ENCODE measurements at regions not wholly inside any gene's neighbourhood (a gene's known extent, or its start where the extent isn't known, plus 50 kb on each side); places are given as distances from the start of the nearest gene placed in this dataset.
A peak's percentile ranks its signal among the peaks of the same experiment; 100 is the strongest.
"Not testable (repeated sequence)": the region's sequence is repeated elsewhere in the genome, so short reads cannot be mapped to it uniquely, and the experiment has no call there.

DNA sequence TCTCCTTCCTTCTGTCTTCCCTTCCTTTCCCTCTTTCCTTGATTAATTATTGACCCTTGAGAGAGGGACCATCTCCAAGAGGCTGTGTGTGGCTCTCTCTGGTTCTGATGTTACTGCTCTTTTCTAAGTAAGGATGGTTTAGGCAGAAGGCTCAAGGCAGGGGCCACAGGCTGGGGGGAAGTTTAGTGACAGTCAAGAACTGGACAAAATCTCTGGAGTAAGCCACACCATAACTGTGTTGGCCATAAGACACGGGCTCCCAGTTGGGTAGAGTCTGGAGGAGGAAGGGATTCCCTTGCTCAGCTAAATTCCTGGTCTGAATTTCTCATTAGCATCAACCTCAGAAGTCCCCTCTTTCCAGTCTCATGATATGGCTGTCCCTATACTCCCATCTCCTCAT is 74.7 kb downstream of the BUD13 start:
- no peak for DNase-seq (ENCODE audit: low read depth in 2 of 2)

DNA sequence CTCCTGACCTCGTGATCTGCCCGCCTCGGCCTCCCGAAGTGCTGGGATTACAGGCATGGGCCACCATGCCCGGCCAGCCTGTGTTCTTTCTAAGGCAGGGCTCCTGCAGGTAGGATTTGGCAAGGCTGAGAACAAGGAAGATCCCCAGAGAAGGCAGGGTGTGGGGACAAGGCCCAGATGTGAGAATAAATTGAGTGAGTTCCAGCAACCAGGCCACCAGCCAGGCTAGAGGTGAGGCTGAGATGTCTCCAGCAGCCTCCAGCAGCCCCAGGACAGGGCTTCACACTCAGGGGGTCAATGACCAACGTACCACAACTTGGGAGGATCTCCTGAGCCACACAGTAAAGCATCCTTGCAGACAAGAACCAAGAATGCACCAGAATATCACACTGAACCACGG is 75.1 kb downstream of the BUD13 start:
- no peak for DNase-seq (ENCODE audit: low read depth in 2 of 2)

DNA sequence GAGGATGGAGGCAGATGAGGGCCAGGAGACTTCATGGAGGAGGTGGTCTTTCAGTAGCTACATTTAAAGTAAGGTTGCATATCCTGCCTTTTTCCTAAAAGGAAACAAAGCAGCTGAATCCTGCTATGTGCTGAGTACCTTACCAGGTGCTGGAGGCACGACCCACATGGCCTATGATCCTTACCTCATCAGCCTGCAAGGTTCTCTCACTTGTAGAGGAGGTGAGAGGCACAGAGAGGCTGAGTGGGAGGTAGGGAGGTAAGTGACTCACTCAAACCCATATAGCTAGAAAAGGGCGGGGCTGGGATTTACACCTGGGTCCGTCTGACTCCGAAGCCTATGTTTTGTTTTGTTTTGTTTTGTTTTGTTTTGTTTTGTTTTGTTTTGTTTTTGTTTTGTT is 75.8 kb downstream of the BUD13 start:
- no peak for DNase-seq (ENCODE audit: low read depth in 2 of 2)

DNA sequence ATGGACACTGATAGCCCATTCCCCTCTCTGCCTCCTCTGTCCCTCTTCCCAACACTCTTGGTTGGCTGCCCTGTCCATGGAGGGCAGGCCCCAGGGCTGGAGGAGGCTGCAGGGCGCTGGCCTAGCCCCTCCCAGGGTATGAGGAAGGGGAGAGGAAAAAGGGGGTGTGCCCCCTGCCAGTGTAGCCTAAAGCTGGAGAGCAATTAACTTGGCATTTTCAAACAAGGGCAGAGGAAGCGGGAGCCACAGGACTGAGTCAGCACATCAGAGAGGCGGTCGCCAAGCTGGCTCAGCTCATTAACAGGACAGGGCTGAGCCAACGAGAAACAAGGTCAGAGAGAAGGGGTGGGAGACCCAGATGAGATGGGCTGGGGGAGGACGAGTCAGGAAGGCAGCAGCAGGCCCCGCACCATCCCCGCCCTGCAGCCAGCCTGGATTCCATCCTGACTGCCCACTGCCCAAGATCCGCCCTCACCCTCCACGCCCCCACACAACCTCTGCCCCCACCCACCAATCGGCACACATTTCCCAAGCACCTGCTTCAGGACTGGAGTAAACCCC is 76.3 kb downstream of the BUD13 start:
- no peak for DNase-seq (ENCODE audit: low read depth in 2 of 2)

DNA sequence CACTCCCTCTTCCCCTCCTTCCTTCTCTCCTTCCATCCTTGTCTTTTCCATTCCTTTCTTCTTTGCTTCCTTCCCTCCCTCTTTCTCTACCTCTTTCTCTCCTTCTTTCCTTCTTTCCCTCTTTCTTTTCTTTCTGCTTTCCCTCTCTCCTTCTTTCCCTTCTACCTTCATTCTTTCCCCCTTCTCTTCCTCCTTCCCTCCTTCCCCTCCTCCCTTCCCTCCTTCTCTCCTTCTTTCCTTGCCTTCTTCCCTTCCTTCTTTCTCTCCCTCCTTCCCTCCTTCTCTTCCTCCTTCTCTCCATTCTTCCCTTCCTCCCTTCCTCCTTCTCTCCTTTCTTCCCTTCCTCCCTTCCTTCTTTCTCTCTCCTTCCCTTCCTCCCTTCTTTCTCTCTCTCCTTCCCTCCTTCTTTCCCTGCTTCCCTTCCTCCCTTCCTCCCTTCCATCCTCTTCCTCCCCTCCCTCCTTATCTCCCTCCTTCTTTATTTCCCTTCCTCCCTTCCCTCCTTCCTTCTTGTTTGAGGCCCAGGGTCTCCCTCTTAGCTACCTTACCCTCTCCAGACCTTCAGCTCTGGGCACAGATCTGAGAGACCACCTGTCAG is 77.0 kb downstream of the BUD13 start:
- DNase-seq (ENCODE audit: low read depth in 2 of 2) = no peak

DNA sequence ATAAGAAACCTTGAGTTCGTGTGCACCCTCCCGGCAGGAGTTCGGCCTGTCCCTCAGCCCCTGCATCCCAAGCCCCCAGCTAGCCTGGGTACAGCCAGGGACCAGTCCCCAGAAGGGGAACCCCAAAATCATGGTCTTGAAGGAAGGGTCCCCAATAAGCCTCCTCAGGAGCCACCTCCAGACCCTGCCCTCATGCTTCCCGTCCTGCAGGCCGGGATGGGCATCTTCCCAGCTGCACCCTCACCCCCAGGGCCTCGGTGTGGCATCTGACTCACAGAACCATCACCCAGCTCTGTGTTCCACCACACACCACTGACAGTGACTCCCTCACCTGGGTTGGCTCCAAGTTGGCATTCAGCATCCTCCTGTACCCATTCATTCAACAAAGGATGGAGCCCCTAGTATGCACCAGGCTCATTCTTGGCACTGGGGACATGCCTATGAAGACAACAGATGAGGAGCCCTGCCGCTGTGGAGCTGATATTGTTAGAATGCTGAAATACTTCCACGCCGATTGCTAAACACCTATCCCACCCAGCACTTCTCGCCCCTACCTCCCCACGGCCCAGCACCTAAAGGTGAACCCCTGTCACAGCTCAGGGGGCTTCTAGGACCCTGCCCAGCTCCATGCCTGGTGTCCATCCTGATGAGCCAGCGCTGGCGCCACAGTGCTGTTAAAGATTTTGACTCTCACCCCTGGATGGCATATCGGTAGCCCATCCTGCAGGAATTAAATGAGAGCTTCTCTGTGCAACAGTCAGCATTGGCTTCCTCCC is 77.8 kb downstream of the BUD13 start:
- DNase-seq (ENCODE audit: low read depth in 2 of 2) = no peak

DNA sequence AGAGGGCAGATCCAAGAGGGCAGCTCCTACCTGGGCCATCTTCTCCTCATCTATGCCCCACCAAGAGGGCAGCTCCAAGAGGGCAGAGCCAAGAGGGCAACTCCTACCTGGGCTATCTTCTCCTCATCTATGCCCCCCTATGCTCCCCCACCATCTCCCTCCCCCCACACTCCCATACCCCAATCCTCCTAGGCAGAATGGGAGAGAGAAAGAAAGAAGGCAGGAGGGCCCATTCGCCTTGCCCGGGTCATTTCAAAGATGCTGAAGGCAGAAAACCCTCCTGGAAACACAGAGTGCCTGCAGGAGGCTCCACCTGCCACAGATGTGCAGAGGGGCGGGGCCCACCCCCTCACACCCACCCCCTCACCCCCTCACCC is 78.5 kb downstream of the BUD13 start:
- no peak for DNase-seq (ENCODE audit: low read depth in 2 of 2)

DNA sequence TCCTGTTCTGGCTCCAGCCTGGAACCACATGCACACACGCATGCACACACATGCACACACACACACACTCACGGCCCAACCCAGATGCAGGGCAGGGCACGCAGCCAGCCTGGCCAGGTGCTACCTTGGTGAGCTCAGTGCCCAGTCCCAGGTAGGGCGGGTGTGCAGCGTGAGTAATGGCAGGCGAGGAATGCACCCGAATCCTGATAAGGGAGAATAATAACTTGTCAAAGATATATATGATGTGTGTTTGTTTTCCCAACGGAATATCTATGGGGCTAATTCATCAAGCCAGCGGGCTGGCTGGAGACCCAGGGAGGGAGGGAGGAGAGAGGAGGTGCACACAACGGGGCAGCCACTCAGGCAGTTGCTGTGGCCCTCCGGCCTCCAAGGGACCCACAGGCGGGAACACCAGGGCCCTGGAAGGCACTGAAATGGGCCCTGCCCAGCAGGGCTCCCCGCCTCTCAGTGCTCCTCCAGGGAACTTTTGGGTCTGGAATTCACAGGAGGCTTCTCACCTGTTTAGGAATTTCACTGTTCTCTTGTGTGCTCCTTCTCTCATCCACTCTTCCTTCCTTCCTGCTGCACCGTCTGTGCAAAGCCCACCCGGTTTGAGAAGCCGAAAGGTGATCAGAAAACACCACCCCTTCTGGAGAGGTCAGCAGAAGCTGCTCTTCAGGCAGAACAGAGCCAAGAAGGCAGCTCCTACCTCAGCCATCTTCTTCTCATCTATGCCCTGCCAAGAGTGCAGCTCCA is 79.0 kb downstream of the BUD13 start:
- DNase-seq (ENCODE audit: low read depth in 2 of 2) = no peak

DNA sequence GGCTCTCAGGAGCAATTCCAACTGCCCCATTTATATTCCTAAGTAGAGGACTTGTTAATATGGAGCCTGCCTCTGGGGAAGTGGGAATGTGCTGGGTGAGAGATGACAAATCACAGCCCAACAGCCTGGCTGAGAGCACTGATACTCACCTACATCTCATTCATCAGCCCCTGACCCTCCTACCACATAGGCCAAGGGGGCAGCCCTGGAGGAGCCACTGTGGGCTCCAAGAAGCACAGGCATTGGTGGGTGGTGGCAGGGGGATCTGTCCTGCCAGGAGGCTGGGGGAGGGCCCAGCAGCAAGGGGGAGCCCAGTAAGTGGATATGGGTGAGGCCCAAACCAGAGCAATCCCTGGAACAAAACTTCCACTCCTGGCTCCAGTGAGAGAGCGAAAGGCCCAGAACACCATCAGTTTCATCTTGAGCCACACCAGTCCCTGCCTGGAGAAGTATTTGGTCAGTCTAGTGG is 79.7 kb downstream of the BUD13 start:
- no peak for DNase-seq (ENCODE audit: low read depth in 2 of 2)

DNA sequence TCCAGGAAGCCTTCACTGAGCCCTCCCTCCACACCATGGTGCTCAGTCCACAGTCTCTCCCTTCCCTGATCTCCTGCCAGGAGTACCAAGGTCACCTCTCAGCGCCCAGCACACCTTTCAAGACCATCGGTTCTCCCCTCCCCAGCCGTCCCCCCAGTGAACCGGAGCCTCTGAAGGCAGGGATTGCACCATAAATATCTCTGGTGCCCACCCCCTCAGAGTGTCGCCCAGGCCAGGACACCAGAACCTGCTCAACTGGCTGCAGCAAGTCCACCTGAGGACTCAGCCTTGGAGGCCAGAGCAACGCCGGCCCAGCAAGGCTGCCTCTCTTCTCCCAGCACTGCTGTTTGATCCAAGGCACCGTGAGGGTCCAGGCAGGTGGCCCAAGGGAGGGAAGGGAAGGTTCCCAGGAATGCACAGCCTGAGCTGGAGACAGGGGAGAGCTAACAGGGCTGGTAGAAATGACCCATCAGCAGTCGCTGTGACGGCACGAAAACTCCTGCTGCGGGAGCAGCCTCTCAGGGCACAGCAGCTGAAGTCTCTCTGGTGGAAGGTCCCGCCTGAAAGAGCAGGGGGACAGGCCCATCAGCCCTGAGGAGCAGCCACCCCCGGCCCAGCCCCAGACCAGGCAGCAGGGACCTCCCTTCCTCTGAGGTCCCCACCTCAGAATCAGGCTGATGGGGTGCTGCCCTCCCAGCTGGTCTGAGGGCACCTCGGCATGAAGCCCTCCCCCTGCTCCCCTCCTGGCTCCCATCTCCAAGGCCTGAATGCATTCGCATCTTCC is 80.3 kb downstream of the BUD13 start:
- no peak for DNase-seq (ENCODE audit: low read depth in 2 of 2)

DNA sequence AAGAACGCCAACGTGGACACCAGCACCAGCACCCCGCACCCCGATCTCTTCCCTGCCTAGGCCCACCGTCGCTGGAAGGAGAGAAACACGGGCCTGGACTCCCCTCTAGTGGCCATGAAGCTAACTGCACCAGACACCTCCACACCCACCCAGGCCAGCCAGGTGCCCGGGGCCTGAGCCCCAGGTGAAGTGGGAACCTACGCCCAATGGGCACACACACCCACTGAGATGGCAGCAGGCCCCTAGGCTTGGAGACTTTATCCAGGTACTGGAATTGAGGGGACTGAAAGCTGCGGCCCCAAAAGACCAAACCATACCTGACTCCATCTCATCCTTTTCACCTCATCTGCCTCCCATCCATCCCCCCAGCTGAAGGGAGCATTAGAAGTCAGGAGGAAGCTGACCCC is 81.0 kb downstream of the BUD13 start:
- DNase-seq (ENCODE audit: low read depth in 2 of 2) = peak in 1 of 2 donors; percentile 17

DNA sequence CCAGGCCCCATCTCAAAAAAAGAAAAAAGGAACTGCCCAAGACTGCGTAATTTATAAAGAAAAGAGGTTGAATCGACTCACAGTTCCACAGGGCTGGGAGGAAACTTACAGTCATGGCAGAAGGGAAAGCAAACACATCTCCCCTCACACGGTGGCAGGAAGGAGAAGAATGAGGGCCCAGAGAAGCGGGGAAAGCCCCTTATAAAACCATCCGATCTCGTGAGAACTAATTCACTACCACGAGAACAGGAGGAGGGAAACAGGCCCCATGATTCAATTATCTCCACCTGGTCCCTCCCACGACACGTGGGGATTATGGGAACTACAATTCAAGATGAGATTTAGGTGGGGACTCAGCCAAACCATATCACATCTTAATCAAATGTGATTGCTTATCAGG is 82.2 kb downstream of the BUD13 start:
- DNase-seq (ENCODE audit: low read depth in 2 of 2) = no peak

DNA sequence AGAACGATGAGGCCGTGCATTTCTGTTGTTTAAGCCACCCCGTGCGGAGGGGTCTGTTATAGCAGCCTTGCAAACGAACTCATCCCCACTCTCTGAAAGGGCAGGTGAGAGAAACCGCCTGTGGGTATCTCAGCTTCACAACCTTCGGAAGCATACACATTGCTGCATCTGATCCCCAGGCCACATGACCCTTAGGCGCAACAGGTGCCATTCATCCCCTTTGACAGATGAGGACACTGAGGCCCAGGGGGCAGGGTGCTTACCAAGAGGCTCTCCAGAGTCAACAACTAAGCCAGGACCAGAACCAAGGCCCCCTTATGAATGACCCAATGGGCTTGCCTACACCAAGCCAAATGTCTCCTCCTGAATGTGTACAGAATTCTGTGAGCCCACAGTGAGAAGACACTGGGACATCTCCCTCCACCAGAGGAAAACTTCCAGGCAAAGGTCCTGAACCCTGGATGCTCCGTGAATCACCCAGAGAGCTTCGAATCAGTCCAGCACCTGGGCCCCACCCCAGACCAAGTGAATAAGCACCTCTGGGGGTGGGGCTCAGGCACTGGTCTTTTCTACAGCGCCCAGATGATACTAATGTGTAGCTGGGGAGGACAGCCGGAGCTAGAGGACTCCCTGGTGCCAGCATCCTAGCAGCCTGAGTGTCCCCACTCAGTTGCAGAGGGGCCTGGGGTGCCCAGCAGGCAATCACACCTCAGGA is 83.2 kb downstream of the BUD13 start:
- no peak for DNase-seq (ENCODE audit: low read depth in 2 of 2)

DNA sequence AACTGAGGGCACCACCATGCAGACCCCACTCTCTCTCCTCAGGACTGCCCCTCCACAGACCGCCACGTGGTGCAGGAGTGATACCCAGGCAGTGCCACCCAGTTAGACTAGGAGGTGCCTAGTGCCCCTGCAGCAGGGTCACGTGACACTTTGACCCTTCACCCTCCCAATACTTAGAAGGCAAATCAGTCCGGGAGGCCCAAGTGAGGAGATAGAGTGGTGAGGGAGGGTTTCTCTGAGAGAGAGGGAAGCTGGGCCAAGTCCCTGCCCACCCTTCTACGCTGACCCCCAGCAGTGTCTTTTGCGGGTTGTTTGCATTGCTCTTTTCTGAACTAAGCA is 84.6 kb downstream of the BUD13 start:
- DNase-seq (ENCODE audit: low read depth in 2 of 2) = no peak

DNA sequence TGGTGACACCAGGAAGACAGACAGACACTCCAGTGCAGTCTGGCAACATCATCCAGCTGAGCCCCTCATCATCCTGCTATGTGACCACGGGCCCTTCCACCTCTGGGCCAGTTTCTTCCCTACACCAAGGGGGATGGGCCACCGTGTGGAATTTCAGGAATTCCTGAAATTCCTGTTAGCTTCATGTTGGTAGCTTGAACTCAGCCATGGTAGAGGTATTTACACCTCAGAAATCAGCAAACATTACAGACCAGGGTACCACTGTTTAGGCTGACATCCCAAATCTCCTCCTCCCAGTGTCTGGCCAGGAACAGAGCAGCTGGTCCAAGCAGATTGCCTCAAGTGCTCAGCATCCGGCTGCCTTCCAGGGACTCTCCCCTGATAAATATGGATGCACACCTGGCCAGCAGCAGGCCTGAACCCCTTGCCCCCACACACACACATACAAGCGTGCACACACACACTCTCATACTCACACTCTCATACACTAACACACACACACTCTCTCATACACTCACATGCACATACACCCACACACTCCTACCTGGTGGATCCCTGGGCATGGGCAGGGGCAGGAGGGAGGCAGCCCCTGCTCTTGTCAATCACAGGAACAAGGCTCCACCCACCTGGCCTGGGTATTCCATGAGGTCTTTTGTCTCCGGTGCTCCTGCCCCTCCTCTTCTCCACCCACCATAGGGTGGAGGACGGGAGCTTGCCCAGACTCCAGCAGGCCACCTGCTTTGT is 85.2 kb downstream of the BUD13 start:
- no peak for DNase-seq (ENCODE audit: low read depth in 2 of 2)

DNA sequence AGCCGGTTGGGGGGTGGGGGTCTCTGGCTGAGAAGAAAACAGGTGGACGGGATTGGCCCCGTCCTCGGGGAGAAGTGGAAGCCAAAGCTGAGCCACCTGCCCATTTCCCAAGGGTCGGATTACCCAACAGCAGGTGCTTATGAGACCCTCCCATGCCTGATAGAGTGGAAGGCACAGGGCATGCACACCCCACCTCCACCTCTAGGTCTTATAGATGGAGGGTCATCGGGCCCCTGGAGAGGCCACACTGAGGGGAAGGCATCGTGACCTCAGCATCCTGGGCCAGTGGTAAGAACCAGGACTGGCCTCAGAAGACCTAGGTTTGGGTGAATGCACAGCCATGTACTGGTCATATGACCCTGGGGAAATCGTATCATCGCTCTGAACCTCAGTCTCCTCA is 85.9 kb downstream of the BUD13 start:
- DNase-seq (ENCODE audit: low read depth in 2 of 2) = no peak

DNA sequence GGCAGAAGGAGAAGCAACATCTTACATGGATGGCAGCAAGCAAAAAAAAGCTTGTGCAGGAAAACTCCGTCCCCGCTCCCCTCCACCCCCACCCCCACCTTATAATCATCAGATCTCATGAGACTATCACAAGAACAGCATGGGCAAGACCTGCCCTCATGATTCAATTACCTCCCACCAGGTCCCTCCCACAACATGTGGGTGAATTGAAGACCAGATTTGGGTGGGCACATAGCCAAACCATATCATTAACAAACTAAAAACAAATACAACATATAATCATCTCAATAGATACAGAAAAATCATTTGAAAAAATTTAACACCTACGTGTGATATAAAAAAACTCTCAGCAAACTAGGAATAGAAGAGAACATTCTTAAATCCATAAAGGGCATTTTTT is 88.8 kb downstream of the BUD13 start:
- no peak for DNase-seq (ENCODE audit: low read depth in 2 of 2)

DNA sequence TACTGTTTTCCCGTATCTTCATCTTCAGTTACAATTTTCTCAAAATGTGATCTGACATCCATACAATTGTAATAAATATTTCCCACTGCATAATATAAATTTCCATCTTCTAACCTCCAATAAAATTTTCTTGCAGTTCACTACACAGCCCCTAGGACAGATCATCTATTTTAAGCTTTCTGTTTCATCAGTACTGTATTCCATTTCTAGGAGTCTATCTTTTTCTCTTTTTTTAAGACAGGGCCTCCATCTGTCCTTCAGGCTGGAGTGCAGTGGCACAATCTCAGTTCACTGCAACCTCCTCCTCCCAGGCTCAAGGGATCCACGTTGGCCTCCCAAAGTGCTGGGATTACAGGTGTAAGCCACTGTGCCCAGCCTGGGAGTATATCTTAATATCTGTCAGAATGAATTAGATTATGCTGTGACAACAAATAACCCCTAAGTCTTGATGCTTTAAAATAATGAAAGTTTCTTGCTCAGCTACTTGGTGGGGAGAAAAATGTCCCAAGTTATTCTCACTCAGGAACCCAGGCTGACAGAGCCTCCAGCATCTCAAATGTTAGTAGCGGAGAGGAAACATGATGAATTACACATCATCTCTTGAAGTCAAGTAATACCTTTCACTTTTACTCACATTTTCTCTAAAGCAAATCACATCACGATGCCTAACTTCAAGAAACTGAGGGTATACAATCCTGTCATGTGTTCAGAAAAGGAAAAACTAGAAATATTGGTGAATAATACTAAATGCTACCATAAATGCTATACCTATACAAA is 92.2 kb downstream of the BUD13 start:
- no peak for DNase-seq (ENCODE audit: low read depth in 2 of 2)

DNA sequence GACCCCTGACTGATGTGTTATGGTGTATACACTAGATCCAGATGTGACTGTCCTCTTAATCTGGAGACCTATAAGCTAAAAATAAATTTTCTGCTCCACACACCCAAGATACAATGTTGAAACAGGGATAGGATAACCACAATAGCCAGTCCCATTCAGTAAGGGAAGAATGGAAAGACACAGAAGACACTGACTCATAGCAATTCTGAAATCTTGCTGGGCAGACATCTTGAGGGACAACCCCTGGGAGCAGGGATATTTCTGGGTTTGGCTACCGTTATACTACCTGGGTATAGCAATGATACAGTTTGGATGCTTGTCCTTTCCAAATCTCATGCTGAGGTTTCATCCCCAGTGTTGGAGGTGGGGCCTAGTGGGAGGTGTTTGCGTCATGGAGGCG is 93.9 kb downstream of the BUD13 start:
- DNase-seq (ENCODE audit: low read depth in 2 of 2) = no peak

DNA sequence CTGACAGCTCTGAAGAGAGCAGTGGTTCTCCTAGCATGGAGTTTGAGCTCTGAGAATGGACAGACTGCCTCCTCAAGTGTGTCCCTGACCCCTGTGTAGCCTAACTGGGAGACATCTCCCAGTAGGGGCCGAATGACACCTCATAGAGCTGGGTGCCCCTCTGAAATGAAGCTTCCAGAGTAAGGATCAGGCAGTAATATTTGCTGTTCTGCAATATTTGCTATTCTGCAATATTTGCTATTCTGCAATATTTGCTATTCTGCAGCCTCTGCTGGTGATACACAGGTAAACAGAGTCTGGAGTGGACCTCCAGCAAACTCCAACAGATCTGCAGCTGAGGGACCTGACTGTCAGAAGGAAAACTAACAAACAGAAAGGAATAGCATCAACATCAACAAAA is 105.5 kb downstream of the BUD13 start:
- DNase-seq (ENCODE audit: low read depth in 2 of 2) = not testable (repeated sequence)

Measured in activated CD8-positive, alpha-beta memory T cell treated with anti-CD3 and anti-CD28 coated beads for 4 hours (primary cell).